NCI-H1694 (cell line): ENCODE measurements at regions not wholly inside any gene's neighbourhood (a gene's known extent, or its start where the extent isn't known, plus 50 kb on each side); places are given as distances from the start of the nearest gene placed in this dataset.

ENCODE experiments used
- DNase-seq: peaks from one replicate; lab custom pipeline; 2025; lab: John Stamatoyannopoulos, UW

DNA sequence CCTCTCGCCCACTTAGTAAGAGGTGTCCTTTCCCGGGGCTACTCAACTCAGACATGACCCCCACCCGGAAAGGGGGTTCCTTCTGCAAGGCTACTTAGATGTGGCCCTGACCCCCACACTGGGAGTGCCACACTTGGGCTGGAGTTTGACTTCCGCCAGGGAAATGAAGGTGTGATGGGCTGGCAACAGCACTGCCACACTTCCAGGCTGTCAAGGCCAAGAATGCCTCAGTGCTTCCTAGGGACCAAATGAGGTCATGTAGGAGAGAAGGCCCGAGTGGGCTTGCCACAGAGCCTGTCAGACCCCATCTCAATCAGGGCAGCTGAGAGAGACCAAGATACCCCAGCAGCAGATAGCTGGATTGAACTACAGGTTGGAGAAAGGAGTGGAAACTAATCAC lies 55.5 kb downstream of the DRD1 start:
- DNase-seq: no peak

DNA sequence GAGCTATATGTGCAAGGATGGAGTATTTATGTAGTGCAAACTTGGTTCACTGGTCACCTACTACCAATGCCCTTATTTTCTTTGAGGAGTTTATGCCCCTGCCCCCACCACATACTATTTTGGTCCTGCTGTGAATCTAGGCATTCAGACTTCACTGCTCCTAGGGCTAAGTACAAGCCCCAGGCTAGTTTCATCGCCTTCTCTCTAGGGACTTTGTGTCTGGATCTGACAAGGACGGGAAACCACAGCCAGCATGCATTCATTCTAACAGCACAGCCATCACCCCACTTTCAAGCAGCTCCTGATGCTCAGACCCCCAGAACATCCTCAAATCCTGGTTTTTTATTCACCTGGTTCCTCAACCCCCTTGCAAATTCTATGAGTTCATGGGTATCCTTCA lies 56.8 kb downstream of the DRD1 start:
- DNase-seq: no peak

DNA sequence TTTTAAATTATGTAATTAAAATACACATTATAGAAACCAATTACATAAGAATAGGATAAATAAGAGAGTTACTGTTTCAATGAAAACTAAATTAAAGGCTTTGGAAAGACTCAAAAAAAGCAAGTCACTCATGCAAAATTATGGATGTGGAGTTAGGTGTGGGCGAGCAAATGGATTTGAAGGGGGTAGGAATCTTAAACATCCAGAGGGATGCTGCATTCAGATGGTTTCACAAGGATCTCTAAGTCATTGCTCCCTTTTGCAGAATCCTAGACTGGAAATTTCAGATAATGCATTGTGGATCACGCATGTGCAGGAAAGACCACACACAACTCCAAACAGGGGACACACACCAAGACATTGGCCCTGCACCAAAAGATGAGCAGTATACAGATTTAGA lies 57.5 kb downstream of the DRD1 start:
- no peak for DNase-seq

DNA sequence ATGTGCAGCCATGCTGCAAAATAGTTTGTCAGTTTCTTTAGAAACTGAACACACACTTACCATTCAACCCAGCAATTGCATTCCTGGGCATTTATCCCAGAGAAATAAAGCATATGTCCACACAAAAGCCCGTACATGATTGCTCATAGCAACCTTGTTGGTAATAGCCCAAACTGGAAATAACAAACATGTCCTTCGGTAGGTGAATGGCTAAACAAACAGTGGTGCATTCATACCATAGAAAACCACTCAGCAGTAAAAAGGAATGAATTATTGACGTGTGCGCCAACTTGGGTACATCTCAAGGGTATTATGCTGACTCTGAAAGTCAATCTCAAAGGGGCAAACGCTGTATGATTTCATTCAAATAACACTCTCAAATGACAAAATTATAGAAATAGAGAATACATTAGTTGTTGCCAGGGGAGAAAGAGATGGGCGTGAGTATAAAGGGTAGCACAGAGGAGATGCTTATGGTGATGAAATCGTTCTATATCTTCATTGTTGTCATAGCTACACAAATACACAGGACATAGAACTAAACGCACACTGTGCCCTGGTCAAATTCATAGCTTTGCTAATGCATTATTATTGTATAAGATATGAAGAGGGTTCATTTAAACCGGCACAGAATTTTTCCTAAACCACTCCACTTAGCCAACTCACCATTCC lies 58.2 kb downstream of the DRD1 start:
- no peak for DNase-seq

DNA sequence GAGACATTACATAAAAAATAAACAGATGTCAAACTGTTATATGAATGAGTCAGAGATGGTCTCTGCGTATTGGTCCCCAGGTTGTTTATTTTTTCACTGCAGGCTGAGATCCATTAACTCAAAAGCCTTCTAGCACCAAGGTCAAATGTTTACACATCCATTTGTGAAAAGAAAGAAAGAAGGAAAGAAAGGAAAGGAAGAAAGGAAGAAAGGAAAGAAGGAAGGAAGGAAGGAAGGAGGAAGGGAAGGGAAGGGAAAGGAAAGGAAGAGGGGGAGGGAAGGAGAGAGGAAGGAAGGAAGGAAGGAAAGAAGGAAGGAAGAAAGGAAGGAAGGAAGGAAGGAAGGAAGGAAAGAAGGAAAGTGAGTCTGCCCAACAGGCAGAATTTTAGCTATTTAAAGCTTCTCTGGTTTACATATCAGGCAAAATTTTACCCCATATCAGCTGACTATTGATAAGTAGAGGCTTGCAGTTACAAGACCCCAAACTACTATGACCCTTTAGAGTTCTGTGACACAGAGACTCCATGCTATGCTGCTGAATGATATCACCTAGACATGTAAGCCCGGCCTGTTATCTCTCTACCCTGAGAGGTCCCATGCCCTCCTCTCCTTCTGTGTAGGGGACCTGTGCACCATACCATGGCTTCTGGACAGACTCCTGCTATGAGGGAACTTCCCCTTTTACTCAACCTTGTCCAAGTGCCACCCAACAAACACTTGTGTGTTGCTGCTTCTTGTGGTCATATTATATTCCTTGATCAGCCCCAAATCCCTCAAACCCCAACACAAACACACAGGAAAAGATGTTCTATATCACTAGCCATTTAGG lies 59.0 kb downstream of the DRD1 start:
- DNase-seq: no peak

DNA sequence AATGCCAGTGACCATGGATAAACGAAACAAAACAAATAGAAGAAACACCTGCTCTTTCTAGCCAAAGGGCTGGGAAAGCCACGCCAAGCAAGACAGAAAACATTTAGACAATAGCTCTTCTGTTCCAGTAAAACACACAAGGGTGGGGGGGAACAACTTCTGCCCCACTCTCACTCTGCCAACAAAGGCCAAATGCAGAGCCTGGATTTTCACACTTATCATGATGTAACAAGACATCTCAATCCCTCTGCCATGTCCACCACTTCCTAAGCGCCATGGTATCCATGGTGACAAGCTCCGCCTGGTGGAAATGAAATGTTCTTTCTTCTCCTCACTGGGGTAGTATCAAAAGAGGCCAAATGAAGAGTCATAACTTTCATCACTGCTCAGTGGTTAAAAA lies 60.6 kb downstream of the DRD1 start:
- DNase-seq: no peak

DNA sequence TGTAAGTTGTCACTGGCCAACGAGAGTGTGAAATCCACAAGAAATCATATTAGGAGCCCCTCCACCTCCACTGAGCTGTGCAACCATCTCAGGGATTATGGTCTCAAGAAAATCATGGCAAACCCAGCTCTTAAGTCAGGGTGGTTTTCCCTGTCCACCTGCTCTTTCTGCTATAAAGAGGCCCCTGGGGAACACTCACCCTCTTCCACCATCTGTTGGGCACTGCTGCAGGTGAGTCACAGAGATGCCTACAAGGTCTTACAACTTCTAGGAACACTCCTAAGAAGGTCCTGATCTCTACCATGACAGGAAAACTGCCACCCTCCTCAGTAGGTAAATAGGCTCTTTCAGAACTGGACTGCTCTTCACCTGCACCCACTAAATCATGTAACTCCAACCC lies 61.8 kb downstream of the DRD1 start:
- no peak for DNase-seq

DNA sequence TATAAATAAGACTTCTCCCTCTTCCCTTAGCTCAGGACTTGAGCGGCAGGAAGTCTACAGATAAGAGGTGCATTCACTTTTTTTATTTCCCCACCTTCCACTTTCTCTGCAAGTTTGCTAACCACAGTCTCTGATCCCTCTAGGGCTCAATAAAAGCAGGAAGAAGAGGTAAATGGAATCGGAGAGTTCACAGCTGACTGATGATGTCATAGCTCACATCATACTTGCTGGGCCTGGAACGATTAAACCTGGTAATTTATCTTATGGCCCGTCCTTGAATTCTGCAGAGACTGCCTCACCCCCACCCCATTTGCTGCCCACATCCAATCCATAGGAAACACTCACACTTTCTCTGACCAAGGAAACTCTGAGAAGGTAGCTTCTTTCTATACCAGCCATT lies 62.9 kb downstream of the DRD1 start:
- no peak for DNase-seq

DNA sequence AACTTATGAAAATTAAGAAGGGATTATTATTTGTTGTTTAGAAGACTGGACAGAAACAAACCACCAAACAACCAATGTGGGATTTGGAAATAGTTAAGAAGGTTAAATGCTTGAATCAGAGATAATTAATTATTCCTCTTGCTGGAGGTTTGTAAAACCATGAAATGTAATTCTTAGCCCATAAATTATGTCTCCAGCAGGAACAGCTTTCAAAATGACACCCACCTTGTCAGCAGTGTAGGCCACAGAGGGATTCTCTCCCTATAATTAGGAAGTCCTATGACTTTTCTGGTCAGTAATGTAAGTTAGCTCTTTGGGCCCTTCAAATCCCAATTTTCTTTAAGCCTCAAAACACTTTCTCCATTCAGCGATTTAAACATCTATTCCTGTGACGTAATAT lies 63.3 kb downstream of the DRD1 start:
- no peak for DNase-seq

DNA sequence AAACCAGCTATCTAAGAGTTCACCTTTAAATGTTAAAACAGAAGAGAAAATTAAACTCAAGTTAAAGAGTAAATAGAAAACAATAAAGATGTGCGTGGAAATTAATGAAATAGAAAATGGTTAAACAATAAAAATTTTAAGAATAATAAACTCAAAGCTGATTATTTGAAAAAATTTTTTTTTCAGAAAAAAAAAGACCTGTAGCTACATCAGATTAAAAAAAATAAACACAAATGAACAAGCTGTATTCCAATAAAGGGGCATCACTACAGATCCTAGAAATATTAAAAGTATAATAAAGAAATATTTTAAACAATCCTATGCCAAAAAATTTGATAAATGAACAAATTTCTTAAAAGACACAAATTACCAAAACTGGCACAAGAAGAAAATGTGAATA lies 64.1 kb downstream of the DRD1 start:
- no peak for DNase-seq

DNA sequence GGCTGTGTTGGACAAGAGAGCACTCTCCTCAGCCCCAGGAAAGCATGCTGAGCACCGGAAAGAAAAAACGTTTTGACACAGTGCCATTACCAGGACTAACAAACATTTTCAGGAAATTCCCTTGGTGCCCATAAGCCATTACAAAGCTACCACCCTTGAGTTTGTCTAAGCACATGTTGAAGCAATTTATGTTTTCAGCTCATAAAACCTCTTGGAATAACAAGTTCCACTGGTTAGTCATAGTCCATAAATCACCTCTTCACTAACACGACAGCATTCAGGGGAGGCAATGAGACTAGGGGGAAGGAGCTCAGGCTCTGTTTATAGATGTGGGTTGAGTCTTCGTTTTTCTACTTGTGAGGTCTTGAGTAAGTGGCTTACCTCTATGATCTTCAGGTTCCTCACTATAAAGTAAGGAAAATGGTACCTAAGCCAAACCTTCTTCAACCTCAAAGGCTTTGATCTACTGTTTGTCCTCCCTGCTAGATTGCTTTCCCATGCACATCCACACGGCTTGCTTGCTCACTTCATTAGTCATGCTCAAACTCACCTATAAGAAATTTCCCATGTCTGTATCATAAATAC lies 65.4 kb downstream of the DRD1 start:
- DNase-seq: no peak

DNA sequence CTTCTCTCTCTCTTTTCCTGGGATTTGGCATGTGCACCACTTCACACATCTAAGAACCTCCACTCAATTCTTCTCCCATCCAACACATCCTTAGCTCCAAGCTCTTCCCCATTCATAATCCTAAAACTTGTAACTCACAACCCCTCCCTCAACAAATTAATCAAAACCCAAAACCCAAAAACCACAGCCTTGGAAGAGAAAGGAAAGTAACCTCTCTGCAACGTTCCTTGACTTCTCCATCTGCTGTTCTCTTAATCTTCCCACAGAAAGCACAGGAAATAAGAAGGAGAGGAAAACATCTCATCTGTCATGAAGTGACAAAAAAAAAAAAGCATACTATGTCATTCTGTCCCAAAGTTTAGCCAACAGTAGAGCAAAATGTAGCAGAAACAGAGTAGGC lies 66.2 kb downstream of the DRD1 start:
- no peak for DNase-seq

DNA sequence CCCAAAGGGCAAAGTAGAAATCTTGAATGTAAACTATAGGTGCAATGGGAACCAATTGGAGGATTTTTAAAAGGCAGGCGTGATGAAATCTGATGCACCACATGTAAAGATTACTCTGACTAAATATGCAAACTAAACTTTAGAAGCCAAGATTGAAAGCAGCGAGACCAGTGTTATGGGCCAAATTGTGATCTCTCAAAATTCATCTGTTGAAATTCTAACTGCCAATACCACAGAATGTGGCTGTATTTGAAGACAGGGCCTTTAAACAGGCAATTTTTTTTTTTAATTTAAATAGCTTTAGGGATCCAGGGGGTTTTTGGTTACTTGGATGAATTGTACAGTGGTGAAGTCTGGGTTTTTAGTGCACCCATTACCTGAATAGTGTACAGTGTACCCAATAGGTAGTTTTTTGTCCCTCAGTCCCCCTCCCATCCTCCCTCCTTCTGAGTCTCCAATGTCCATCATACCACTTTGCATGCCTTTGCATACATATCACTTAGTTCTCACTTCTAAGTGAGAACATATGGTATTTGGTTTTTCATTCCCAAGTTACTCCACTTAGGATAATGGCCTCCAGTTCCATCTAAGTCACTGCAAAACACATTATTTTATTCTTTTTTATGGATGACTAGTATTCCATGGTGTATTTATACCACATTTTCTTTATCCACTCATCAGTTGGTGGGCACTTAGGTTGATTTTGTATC lies 69.7 kb downstream of the DRD1 start:
- no peak for DNase-seq

DNA sequence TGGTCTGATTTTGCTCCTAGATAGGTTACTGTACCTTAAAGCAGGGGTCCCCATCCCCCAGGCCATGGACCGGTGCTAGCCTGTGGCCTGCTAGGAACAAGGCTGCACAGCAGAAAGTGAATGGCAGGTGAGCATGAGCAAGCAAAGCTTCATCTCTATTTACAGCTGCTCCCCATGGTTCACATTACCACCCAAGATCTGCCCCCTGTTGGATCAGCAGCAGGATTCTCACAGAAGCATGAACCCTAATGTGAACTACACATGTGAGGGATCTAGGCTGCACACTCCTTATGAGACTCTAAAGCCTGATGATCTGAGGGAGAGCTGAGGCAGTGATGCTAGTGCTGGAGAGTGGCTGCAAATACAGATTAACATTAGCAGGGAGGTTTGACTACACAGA lies 78.1 kb downstream of the DRD1 start:
- no peak for DNase-seq

DNA sequence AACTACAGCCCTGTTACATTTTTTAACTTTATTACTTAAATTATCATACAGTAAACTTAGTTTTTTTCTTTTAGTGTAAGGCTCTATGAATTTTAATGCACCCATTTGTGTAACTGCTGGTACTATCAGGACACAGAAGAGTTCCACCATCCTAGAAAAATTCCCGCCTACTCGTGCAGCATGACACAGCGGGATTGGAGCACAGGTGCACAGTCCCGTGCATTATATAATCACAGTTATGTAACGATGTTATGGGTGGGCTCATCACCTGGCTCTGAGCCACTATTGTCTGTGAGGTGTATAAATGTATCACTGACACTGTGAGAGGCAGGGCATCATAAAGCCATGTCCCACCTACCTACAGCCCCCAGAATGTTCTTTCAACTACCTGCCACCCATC lies 80.7 kb downstream of the DRD1 start:
- DNase-seq: no peak

DNA sequence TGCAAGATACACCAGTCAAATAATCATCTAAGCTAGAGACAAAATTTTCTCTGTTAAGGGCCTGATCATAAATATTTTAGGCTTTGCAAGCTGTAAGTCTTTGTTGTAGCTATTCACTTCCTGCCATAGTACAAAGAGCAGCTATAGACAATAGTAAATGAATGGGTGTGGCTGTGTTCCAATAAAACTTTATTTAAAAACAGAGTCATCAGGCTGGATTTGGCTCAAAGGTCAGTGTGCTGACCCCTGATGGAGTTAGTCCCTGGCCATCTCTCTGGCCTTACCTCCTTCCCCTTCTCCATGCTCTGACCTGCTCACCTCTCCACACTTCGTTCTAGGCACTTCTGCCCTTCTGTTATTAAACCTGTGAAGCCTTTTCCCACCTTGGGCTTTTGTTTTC lies 86.0 kb downstream of the DRD1 start:
- DNase-seq: no peak

DNA sequence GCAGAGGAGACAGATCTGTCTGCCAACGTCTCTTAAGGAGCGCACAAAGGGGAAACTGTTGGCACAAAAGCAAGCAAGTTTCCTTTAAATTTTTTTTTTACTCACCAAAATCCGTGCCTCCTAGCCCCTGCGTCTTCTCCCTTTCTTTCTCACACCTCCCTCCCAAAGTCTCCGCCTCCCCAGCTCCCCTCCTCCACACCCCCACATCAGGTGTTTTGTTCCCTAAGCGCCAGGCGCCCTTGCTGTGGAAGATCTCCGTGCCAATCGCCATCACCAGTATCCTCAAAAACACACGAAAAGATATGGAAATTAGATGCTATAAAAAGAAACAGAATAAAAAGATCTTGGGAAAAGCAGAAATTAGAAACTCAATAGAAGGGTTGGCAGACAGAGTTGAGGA lies 87.6 kb downstream of the DRD1 start:
- no peak for DNase-seq

DNA sequence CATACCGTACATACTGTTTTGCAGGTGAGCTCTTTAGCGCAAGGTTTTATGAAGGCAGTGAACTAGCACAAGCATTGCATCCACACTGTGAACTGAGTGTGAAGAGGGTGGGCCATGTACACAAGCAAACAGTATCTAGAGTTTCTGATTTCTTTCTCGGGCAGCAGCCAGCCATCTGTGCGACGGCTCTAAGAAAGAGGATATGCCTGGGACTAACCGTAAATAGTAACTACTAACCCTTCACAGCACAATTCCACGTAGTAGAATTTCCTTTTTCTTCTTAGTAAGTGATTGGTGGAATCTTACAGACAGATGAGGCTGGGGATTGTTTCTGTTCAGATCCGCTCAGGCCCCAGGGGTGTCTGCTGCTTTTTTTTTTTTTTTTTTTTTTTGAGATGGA lies 89.0 kb downstream of the DRD1 start:
- no peak for DNase-seq

DNA sequence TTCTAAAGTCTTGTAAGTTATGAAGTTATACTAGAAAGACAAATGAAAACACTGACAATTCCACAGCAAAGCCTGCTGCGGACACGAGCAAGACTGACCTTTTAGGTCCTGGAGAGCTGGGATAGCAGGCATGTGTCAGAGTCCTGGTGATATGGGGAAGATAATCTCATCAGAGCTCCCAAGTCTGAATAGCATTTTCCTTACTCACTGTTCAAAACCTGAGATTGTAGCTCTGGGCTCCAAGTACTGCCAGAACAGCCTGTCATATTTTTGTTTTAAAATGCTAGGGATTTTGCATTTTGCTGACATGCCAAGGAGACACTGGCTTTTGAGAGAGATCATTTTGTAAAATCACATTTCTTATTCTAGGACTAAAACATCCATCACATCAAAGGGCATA lies 90.1 kb downstream of the DRD1 start:
- DNase-seq: no peak

DNA sequence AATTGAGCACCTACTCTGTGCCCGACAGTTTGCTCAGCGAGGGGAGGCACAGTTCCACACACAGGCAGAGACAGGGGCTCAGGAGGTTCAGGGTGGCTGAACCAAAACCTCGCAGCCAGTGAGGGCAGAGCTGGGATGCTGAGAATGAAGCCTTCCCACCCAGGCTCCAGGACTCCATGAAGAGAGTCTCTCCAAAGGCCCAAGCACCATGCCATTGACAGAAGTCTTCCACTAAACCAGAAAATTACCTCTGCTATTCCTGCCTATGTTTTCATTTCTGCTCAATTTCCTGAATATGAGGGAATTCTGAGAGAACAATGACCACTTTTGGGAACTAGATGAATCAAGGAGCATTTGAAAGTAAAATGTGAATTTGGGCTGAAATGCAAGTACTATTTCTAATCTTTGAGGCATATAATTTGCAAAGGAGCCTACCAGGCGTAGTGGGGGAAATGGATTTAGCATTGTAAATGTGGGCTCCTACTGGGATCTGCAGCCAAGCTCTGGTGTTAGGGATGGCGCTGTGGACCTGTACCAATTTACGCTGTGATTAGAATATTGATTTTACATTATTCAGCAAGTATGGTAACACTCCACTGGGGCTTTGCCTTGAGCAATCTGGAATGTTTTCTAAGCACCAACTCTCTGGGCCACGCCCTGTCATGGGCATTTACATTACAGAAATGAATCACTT lies 91.9 kb downstream of the DRD1 start:
- DNase-seq: no peak

DNA sequence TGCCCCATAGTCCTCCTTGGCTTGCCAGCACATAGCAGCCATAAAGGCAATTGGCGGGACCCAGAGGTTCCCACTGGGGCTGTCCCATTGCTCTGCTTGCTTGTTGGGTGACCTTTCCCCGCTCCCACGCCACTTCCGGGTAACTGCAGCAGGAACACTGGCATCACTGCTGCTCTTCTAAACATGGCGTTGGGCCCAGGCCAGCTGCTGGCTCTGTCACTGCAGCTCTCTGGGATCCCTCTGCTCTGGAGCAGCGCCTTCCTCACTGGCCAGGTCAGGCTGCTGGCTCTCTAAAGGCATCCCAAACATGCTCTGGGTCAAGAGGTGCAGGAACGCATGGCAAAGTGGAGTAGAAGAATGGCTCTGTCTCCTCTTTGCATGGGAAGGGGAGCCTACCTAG lies 92.9 kb downstream of the DRD1 start:
- DNase-seq: no peak

DNA sequence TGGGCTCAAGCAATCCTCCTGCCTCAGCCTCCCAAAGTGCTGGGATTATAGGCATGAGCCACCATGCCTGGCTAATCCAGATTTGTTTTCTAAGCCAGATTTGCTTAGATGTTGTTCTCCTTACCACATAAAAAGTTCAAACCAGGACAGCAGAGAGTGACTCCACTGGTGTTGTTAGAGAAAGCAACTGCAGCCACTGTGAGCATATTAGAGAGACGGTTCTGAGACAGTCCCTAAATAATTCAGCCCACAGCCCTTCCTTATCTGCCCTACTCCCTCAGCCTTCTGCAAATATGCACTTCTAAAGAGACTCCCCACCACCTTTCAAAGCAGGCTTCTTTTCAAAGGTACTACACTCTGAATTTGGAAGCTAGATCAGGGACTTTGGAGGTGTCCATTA lies 96.1 kb downstream of the DRD1 start:
- DNase-seq: no peak
